A673 (cell line): ENCODE measurements at regions not wholly inside any gene's neighbourhood (a gene's known extent, or its start where the extent isn't known, plus 50 kb on each side); places are given as distances from the start of the nearest gene placed in this dataset.

ENCODE experiments used
- CTCF ChIP-seq: fragments of 300-800, 200-600 bp; sonication (generic); conservative IDR thresholded peaks from 2 replicates; pipeline ENCODE4 v1.5.1; 2017; ENCODE audit warnings: low read depth, mild to moderate bottlenecking, antibody characterized with exemption, low read length, moderate library complexity, mixed read lengths
- EZH2 ChIP-seq: fragments of 200-600 bp; sonication (generic); IDR thresholded peaks from 2 replicates; pipeline ENCODE4 v1.6.1; 2017; ENCODE audit warnings: borderline replicate concordance, low read depth, mild to moderate bottlenecking, mixed read lengths, antibody characterized with exemption, low read length; ENCODE audit not compliant: poor library complexity, severe bottlenecking

- TF ChIP-seq CTCF, result no peak
- no peak for TF ChIP-seq EZH2
Measured at GRCh38 chr1:219090607-219091006, 83.1 kb upstream of the LYPLAL1 start.
